GM12891 (cell line): ENCODE measurements at regions not wholly inside any gene's neighbourhood (a gene's known extent, or its start where the extent isn't known, plus 50 kb on each side); places are given as distances from the start of the nearest gene placed in this dataset.

Experiments used
- POLR2A ChIP-seq: IDR thresholded peaks from 2 replicates; pipeline ENCODE4 v1.6.1; 2011; ENCODE audit warnings: low read depth, low read length, control low read depth
- POLR2AphosphoS5 ChIP-seq: IDR thresholded peaks from 2 replicates; pipeline ENCODE4 v1.6.1; 2011; ENCODE audit warnings: low read depth, low read length, control low read depth
- POU2F2 ChIP-seq: IDR thresholded peaks from 2 replicates; pipeline ENCODE4 v1.6.1; 2011; ENCODE audit warnings: low read depth, mild to moderate bottlenecking, control low read depth, low read length, moderate library complexity
- SPI1 ChIP-seq: IDR thresholded peaks from 2 replicates; pipeline ENCODE4 v1.6.1; 2011; ENCODE audit warnings: low read depth, low read length, control low read depth
- TAF1 ChIP-seq: IDR thresholded peaks from 2 replicates; pipeline ENCODE4 v1.6.1; 2011; ENCODE audit warnings: low read depth, low read length, control low read depth

DNA sequence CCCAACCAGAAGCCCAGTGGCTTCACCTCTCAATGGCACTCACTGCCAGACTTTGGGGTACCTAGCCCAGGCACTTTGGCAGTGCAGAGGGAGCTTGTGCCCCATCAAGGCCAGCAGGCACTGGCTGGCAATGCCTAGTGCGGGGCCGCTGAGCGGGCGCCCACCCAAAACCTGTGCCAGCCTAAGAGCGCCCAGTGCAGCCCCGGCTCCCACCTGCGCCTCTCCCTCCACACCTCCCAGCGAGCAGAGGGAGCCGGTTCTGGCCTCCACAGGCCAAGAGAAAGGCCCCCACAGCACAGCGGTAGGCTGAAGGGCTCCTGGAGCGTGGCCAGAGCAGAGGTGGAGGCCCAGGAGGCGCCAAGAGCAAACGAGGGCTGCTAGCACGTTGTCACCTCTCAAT is 930.8 kb downstream of the IPMK start:
- TF ChIP-seq POLR2A (no peak), POLR2AphosphoS5 (no peak), TAF1 (no peak), POU2F2 (no peak), SPI1 (no peak)
